Ishikawa (cell line): ENCODE measurements at regions not wholly inside any gene's neighbourhood (a gene's known extent, or its start where the extent isn't known, plus 50 kb on each side); places are given as distances from the start of the nearest gene placed in this dataset.

Experiments
- CEBPB ChIP-seq: IDR thresholded peaks from 2 replicates; pipeline ENCODE4 v1.6.1; 2012
- CREB1 ChIP-seq: IDR thresholded peaks from 2 replicates; pipeline ENCODE4 v1.6.1; 2012; ENCODE audit warnings: low read depth
- EGR1 ChIP-seq: IDR thresholded peaks from 2 replicates; pipeline ENCODE4 v1.6.1; 2012
- EP300 ChIP-seq: IDR thresholded peaks from 2 replicates; pipeline ENCODE4 v1.6.1; 2012; ENCODE audit warnings: borderline replicate concordance
- FOXM1 ChIP-seq: IDR thresholded peaks from 2 replicates; pipeline ENCODE4 v1.6.1; 2012; ENCODE audit warnings: low read depth, borderline replicate concordance
- NFIC ChIP-seq: IDR thresholded peaks from 2 replicates; pipeline ENCODE4 v1.6.1; 2012
- RAD21 ChIP-seq: IDR thresholded peaks from 2 replicates; pipeline ENCODE4 v1.6.1; 2012; ENCODE audit warnings: low read depth
- TAF1 ChIP-seq: IDR thresholded peaks from 2 replicates; pipeline ENCODE4 v1.6.1; 2012; ENCODE audit warnings: low read depth, mild to moderate bottlenecking
- TCF12 ChIP-seq: IDR thresholded peaks from 2 replicates; pipeline ENCODE4 v1.6.1; 2012; ENCODE audit warnings: low read depth
- TEAD4 ChIP-seq: IDR thresholded peaks from 2 replicates; pipeline ENCODE4 v1.6.1; 2012
- YY1 ChIP-seq: IDR thresholded peaks from 2 replicates; pipeline ENCODE4 v1.6.1; 2012; ENCODE audit warnings: low read depth
- ZBTB7A ChIP-seq: IDR thresholded peaks from 2 replicates; pipeline ENCODE4 v1.6.1; 2012; ENCODE audit warnings: low read depth
- TF ChIP-seq, protein P1 (sequence below): IDR thresholded peaks from 2 replicates; pipeline ENCODE4 v1.6.1; 2012; ENCODE audit warnings: low read depth, mild to moderate bottlenecking
- TF ChIP-seq, protein P2 (sequence below): IDR thresholded peaks from 2 replicates; pipeline ENCODE4 v1.6.1; 2012
- TF ChIP-seq, protein P3 (sequence below): IDR thresholded peaks from 2 replicates; pipeline ENCODE4 v1.6.1; 2012

DNA sequence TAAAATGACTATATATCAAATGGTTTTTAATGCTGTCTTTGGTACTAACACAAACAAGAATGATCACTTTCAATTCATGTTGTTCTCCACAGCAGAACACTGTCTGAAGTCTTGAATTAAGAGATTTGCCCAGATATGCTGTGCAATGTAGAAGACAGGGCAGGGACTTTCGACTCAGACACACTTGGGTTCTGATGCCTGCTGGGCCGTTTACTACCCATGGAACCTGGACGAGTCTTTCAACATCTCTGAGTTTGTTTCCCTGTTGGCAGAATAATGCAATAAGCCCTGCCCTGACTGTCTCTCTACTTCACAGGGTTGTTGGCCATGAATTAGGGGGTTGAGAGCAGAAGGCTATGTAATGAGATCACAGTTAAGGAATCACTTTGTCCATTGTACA is 162.6 kb upstream of the TMPO start:
- TF ChIP-seq, protein P1, sequence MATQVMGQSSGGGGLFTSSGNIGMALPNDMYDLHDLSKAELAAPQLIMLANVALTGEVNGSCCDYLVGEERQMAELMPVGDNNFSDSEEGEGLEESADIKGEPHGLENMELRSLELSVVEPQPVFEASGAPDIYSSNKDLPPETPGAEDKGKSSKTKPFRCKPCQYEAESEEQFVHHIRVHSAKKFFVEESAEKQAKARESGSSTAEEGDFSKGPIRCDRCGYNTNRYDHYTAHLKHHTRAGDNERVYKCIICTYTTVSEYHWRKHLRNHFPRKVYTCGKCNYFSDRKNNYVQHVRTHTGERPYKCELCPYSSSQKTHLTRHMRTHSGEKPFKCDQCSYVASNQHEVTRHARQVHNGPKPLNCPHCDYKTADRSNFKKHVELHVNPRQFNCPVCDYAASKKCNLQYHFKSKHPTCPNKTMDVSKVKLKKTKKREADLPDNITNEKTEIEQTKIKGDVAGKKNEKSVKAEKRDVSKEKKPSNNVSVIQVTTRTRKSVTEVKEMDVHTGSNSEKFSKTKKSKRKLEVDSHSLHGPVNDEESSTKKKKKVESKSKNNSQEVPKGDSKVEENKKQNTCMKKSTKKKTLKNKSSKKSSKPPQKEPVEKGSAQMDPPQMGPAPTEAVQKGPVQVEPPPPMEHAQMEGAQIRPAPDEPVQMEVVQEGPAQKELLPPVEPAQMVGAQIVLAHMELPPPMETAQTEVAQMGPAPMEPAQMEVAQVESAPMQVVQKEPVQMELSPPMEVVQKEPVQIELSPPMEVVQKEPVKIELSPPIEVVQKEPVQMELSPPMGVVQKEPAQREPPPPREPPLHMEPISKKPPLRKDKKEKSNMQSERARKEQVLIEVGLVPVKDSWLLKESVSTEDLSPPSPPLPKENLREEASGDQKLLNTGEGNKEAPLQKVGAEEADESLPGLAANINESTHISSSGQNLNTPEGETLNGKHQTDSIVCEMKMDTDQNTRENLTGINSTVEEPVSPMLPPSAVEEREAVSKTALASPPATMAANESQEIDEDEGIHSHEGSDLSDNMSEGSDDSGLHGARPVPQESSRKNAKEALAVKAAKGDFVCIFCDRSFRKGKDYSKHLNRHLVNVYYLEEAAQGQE = no peak
- TF ChIP-seq FOXM1 = no peak
- TF ChIP-seq, protein P2, sequence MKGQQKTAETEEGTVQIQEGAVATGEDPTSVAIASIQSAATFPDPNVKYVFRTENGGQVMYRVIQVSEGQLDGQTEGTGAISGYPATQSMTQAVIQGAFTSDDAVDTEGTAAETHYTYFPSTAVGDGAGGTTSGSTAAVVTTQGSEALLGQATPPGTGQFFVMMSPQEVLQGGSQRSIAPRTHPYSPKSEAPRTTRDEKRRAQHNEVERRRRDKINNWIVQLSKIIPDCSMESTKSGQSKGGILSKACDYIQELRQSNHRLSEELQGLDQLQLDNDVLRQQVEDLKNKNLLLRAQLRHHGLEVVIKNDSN = no peak
- TF ChIP-seq EGR1 = no peak

DNA sequence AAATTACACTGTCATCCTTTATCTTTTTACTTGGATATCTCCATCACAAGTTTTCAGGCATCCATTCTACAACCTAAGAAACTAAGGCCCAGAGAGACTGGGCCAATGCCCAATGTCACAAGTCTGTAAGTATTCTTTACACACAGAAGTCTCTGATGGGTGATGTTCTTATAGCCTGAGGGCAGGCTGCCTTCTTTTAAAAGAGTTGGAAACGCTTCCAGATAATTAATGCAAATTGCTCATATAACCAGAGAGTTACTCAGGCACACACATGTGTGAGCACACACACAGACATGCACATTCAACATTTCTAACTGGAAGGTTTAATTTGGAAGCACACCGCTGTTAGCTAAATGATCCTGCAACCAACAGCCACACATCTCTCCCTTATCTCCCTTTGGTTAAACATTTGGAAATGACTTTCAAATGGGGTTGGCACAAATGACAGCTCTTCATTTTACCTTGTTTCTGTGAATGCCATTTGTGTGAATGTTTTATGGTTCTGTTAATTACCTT is 160.8 kb upstream of the TMPO start:
- no peak for TF ChIP-seq EGR1
- TF ChIP-seq CREB1 = no peak
- TF ChIP-seq FOXM1 = no peak
- TF ChIP-seq TAF1 = no peak
- TF ChIP-seq ZBTB7A = no peak
- TF ChIP-seq CEBPB = no peak
- TF ChIP-seq TEAD4 = no peak
- no peak for TF ChIP-seq EP300
- TF ChIP-seq, protein P3, sequence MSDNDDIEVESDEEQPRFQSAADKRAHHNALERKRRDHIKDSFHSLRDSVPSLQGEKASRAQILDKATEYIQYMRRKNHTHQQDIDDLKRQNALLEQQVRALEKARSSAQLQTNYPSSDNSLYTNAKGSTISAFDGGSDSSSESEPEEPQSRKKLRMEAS = no peak
- TF ChIP-seq, protein P1 = no peak
- TF ChIP-seq RAD21 = no peak
- TF ChIP-seq YY1 = no peak

DNA sequence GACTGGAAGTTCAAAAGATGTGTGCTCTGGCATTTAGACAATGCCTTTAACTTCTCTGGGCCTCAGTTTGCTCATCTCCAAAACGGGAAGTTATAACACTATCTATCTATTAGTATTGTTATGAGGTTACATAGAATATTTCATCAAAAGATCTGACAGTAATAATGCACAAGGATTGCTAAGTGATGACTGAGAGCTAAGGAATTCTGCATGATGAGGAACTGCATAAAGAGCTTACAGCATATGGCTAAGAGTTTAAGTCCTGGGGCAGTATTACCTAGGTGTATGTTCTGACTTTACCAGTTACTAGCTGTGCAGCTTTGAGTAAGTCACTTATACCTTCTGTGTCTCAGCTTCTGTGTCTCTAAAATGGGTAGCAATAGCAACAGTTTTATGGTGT is 160.1 kb upstream of the TMPO start:
- no peak for TF ChIP-seq NFIC
- TF ChIP-seq, protein P3 = no peak
- no peak for TF ChIP-seq TAF1
- TF ChIP-seq CREB1 = no peak
- no peak for TF ChIP-seq ZBTB7A
- no peak for TF ChIP-seq EGR1
- TF ChIP-seq EP300 = no peak
- TF ChIP-seq CEBPB = no peak
- no peak for TF ChIP-seq TCF12
- no peak for TF ChIP-seq TEAD4
- no peak for TF ChIP-seq FOXM1
- TF ChIP-seq, protein P2 = no peak
- no peak for TF ChIP-seq YY1
- TF ChIP-seq, protein P1 = no peak
- TF ChIP-seq RAD21 = no peak

DNA sequence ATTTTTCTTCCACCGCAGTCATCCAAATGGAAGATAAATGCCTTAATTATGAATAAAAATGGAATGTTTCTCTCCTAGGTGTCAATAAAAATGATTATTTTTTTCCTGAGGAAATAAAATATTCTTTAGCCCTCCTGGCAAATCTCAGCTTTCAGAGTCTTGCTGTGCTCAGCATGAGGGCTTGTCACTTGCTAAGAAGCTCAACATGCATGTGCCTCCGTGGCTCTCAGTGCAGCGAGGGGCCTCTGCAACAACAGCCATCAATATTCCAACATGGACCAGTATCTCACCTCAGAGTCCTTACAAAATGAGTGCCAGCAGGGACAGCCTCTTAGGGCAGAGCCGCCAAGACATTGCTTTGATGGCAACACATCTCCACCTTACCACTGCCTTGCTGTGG is 159.5 kb upstream of the TMPO start:
- TF ChIP-seq CEBPB = no peak
- no peak for TF ChIP-seq RAD21
- TF ChIP-seq, protein P3 = no peak
- no peak for TF ChIP-seq TAF1
- TF ChIP-seq, protein P1 = no peak
- TF ChIP-seq TCF12 = no peak
- no peak for TF ChIP-seq EP300
- TF ChIP-seq TEAD4 = no peak
- TF ChIP-seq, protein P2 = no peak
- no peak for TF ChIP-seq ZBTB7A
- no peak for TF ChIP-seq YY1
- TF ChIP-seq NFIC = no peak
- no peak for TF ChIP-seq EGR1
- no peak for TF ChIP-seq CREB1
- TF ChIP-seq FOXM1 = no peak
